ENCODE measurements at regions not wholly inside any gene's neighbourhood (a gene's known extent, or its start where the extent isn't known, plus 50 kb on each side); places are given as distances from the start of the nearest gene placed in this dataset.

DNA sequence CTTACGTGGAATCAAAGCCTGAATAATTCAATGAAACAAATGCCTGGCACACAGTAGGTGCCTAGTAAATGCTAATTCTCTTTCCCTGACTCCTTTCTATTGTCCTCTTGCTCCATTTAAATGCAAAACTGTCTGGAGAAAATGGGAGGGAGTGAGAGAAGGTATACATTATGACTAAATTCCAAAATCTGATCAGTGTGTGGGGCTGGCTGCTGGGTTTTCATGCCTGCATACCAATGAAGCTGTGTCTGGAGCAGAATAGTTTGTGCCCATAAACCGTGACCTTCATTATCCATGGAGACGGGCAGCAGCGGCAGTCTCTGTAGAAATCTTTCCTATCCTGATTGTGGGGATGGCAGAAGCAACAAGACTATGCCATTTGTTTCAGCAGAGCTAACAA is 223.4 kb upstream of the ZBED5 start:
- TF ChIP-seq, protein P1, sequence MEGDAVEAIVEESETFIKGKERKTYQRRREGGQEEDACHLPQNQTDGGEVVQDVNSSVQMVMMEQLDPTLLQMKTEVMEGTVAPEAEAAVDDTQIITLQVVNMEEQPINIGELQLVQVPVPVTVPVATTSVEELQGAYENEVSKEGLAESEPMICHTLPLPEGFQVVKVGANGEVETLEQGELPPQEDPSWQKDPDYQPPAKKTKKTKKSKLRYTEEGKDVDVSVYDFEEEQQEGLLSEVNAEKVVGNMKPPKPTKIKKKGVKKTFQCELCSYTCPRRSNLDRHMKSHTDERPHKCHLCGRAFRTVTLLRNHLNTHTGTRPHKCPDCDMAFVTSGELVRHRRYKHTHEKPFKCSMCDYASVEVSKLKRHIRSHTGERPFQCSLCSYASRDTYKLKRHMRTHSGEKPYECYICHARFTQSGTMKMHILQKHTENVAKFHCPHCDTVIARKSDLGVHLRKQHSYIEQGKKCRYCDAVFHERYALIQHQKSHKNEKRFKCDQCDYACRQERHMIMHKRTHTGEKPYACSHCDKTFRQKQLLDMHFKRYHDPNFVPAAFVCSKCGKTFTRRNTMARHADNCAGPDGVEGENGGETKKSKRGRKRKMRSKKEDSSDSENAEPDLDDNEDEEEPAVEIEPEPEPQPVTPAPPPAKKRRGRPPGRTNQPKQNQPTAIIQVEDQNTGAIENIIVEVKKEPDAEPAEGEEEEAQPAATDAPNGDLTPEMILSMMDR (IDR thresholded peaks at IDR 0.05 in 2 of 3, conservative IDR thresholded peaks at IDR 0.05 in 1 of 3; ENCODE audit: borderline replicate concordance in 1 of 3, insufficient read depth in 1 of 3, low read depth in 2 of 3, low read length in 2 of 3): no peak
- TF ChIP-seq MAX (IDR thresholded peaks at IDR 0.05) (no peak), TCF7L2 (IDR thresholded peaks at IDR 0.05; ENCODE audit: borderline replicate concordance, extremely low read depth, insufficient read depth, insufficient read length) (no peak), FOSL1 (IDR thresholded peaks at IDR 0.05; ENCODE audit: low read depth) (no peak), POLR2A (IDR thresholded peaks at IDR 0.05; ENCODE audit: borderline replicate concordance, extremely low read depth, insufficient read depth, insufficient read length) (no peak), POLR2AphosphoS5 (IDR thresholded peaks at IDR 0.05; ENCODE audit: low read depth, low read length) (no peak), ELF1 (IDR thresholded peaks at IDR 0.05; ENCODE audit: borderline replicate concordance, low read depth) (no peak), CEBPB (IDR thresholded peaks at IDR 0.05; ENCODE audit: low read depth) (no peak)
- TF ChIP-seq, protein P2, sequence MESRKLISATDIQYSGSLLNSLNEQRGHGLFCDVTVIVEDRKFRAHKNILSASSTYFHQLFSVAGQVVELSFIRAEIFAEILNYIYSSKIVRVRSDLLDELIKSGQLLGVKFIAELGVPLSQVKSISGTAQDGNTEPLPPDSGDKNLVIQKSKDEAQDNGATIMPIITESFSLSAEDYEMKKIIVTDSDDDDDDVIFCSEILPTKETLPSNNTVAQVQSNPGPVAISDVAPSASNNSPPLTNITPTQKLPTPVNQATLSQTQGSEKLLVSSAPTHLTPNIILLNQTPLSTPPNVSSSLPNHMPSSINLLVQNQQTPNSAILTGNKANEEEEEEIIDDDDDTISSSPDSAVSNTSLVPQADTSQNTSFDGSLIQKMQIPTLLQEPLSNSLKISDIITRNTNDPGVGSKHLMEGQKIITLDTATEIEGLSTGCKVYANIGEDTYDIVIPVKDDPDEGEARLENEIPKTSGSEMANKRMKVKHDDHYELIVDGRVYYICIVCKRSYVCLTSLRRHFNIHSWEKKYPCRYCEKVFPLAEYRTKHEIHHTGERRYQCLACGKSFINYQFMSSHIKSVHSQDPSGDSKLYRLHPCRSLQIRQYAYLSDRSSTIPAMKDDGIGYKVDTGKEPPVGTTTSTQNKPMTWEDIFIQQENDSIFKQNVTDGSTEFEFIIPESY (IDR thresholded peaks at IDR 0.05; ENCODE audit: extremely low read depth, insufficient replicate concordance, low read length): no peak
- TF ChIP-seq, protein P3, sequence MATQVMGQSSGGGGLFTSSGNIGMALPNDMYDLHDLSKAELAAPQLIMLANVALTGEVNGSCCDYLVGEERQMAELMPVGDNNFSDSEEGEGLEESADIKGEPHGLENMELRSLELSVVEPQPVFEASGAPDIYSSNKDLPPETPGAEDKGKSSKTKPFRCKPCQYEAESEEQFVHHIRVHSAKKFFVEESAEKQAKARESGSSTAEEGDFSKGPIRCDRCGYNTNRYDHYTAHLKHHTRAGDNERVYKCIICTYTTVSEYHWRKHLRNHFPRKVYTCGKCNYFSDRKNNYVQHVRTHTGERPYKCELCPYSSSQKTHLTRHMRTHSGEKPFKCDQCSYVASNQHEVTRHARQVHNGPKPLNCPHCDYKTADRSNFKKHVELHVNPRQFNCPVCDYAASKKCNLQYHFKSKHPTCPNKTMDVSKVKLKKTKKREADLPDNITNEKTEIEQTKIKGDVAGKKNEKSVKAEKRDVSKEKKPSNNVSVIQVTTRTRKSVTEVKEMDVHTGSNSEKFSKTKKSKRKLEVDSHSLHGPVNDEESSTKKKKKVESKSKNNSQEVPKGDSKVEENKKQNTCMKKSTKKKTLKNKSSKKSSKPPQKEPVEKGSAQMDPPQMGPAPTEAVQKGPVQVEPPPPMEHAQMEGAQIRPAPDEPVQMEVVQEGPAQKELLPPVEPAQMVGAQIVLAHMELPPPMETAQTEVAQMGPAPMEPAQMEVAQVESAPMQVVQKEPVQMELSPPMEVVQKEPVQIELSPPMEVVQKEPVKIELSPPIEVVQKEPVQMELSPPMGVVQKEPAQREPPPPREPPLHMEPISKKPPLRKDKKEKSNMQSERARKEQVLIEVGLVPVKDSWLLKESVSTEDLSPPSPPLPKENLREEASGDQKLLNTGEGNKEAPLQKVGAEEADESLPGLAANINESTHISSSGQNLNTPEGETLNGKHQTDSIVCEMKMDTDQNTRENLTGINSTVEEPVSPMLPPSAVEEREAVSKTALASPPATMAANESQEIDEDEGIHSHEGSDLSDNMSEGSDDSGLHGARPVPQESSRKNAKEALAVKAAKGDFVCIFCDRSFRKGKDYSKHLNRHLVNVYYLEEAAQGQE (IDR thresholded peaks at IDR 0.05; ENCODE audit: low read depth): no peak

Measured in HCT116 (cell line).